Fibroblast of skin of scalp (primary cell): ENCODE measurements at regions not wholly inside any gene's neighbourhood (a gene's known extent, or its start where the extent isn't known, plus 50 kb on each side); places are given as distances from the start of the nearest gene placed in this dataset.
"Not testable (repeated sequence)": the region's sequence is repeated elsewhere in the genome, so short reads cannot be mapped to it uniquely, and the experiment has no call there.

ENCODE experiments used
- DNase-seq: peaks from one replicate; pipeline ENCODE4 v3.0.0-alpha.2; 2013

- DNase-seq = no peak
Observed at GRCh38 chr21:15626031-15626430, 103.8 kb upstream of the USP25 start.

GRCh38 chr21:15627011-15627410 lies 102.8 kb upstream of the USP25 start:
- DNase-seq = no peak

- DNase-seq = no peak
Observed at GRCh38 chr21:15627823-15628222, 102.0 kb upstream of the USP25 start.

GRCh38 chr21:15631342-15631741 lies 98.4 kb upstream of the USP25 start:
- DNase-seq = peak; percentile 76

- DNase-seq = not testable (repeated sequence)
Observed at GRCh38 chr21:15634541-15634940, 95.2 kb upstream of the USP25 start.

GRCh38 chr21:15638856-15639549 lies 90.8 kb upstream of the USP25 start:
- no peak for DNase-seq

GRCh38 chr21:15640113-15640512 lies 89.7 kb upstream of the USP25 start:
- not testable (repeated sequence) for DNase-seq

- no peak for DNase-seq
Observed at GRCh38 chr21:15644489-15644888, 85.3 kb upstream of the USP25 start.

GRCh38 chr21:15645830-15646229 lies 84.0 kb upstream of the USP25 start:
- DNase-seq = no peak

GRCh38 chr21:15650735-15651134 lies 79.0 kb upstream of the USP25 start:
- DNase-seq = no peak

- DNase-seq = no peak
Observed at GRCh38 chr21:15651172-15651571, 78.6 kb upstream of the USP25 start.

- DNase-seq = no peak
Observed at GRCh38 chr21:15653710-15654109, 76.1 kb upstream of the USP25 start.

GRCh38 chr21:15654171-15654570 lies 75.6 kb upstream of the USP25 start:
- DNase-seq = no peak

GRCh38 chr21:15659753-15660422 lies 69.9 kb upstream of the USP25 start:
- no peak for DNase-seq

GRCh38 chr21:15660423-15660804 lies 69.4 kb upstream of the USP25 start:
- DNase-seq = no peak

GRCh38 chr21:15667010-15667409 lies 62.8 kb upstream of the USP25 start:
- DNase-seq = peak; percentile 73

- no peak for DNase-seq
Observed at GRCh38 chr21:15667819-15668218, 62.0 kb upstream of the USP25 start.

- DNase-seq = no peak
Observed at GRCh38 chr21:15669247-15669646, 60.5 kb upstream of the USP25 start.

- no peak for DNase-seq
Observed at GRCh38 chr21:15671188-15671587, 58.6 kb upstream of the USP25 start.

GRCh38 chr21:15672578-15672977 lies 57.2 kb upstream of the USP25 start:
- DNase-seq = not testable (repeated sequence)

GRCh38 chr21:15676935-15677334 lies 52.8 kb upstream of the USP25 start:
- DNase-seq = no peak

- no peak for DNase-seq
Observed at GRCh38 chr21:15679630-15680029, 50.2 kb upstream of the USP25 start.
